GM12873 (cell line): ENCODE measurements at regions not wholly inside any gene's neighbourhood (a gene's known extent, or its start where the extent isn't known, plus 50 kb on each side); places are given as distances from the start of the nearest gene placed in this dataset.

Source experiments
- CTCF ChIP-seq: IDR thresholded peaks from 2 replicates; pipeline ENCODE4 v1.5.1; 2012; ENCODE audit warnings: low read depth, mild to moderate bottlenecking, moderate library complexity, low read length, control low read depth; ENCODE audit not compliant: insufficient read depth; ENCODE audit errors: missing control alignments

- TF ChIP-seq CTCF: no peak
Measured at GRCh38 chr13:63093907-63094469, 1678.3 kb upstream of the PCDH20 start.

GRCh38 chr13:63092456-63092855, 1676.8 kb upstream of the PCDH20 start:
- TF ChIP-seq CTCF: no peak

GRCh38 chr13:63090524-63090923, 1674.9 kb upstream of the PCDH20 start:
- TF ChIP-seq CTCF: no peak

DNA sequence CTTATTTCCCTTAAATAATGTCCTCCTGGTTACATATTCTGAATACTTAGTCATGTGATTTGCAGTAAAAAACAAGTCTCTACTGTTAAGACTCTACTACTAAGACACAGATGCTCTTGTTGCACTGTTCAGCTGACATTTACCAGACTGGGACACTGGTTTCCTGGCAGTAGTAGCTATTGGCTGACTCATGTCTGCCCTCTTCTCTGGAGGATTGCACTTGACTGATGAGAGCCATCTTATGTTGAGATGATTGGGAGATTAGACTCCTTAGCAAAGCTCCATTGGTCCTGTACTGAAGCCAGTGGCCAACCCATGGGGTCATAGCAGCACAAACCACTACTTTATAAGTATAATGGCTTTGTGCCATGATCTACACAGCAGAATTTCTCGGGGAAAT, 1672.6 kb upstream of the PCDH20 start:
- no peak for TF ChIP-seq CTCF

DNA sequence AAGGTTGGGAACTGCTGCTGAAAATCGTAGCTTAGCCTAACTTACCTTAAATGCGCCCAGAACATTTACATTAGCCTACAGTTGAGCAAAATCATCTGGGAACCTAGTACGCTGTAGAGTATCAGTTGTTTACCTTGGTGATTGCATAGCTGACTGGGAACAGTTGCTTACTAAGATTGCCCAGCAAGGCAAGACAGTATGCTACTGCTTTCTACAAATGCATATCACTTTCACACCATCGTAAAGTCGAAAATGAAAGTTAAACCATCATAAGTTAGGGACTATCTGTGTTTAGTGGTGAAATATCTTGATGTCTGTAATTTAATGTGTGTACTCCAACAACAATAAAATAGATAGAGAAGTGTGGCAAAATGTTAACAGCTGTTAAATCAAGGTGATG, 1670.6 kb upstream of the PCDH20 start:
- no peak for TF ChIP-seq CTCF

GRCh38 chr13:63085851-63086250, 1670.2 kb upstream of the PCDH20 start:
- no peak for TF ChIP-seq CTCF

GRCh38 chr13:63081400-63082014, 1665.9 kb upstream of the PCDH20 start:
- no peak for TF ChIP-seq CTCF
